WTC11 (cell line): ENCODE measurements at regions not wholly inside any gene's neighbourhood (a gene's known extent, or its start where the extent isn't known, plus 50 kb on each side); places are given as distances from the start of the nearest gene placed in this dataset.

ENCODE experiments used
- AFF4 ChIP-seq: sonication (generic); formaldehyde crosslinking; IDR thresholded peaks from 2 replicates; pipeline ENCODE4 v1.8.1; 2023; ENCODE audit warnings: mild to moderate bottlenecking, missing genetic modification reagents, borderline replicate concordance
- CTCF ChIP-seq: fragments of 200-600 bp; IDR thresholded peaks from 2 replicates; pipeline ENCODE4 v1.8.0; 2022; ENCODE audit warnings: antibody characterized with exemption
- NR2C2 ChIP-seq: sonication (generic); formaldehyde crosslinking; IDR thresholded peaks from 2 replicates; pipeline ENCODE4 v1.8.0; 2022; ENCODE audit warnings: mild to moderate bottlenecking, missing genetic modification reagents
- TEAD4 ChIP-seq: sonication (generic); formaldehyde crosslinking; IDR thresholded peaks from 2 replicates; pipeline ENCODE4 v1.8.0; 2022; ENCODE audit warnings: mild to moderate bottlenecking, missing genetic modification reagents
- USF1 ChIP-seq: sonication (generic); formaldehyde crosslinking; IDR thresholded peaks from 2 replicates; pipeline ENCODE4 v1.8.0; 2022; ENCODE audit warnings: mild to moderate bottlenecking, missing genetic modification reagents
- ZBTB21 ChIP-seq: sonication (generic); formaldehyde crosslinking; IDR thresholded peaks from 2 replicates; pipeline ENCODE4 v1.8.1; 2023; ENCODE audit warnings: mild to moderate bottlenecking, missing genetic modification reagents, borderline replicate concordance

- TF ChIP-seq ZBTB21 (CRISPR knock-in tag) (no peak), CTCF (no peak), NR2C2 (CRISPR knock-in tag) (no peak), TEAD4 (CRISPR knock-in tag) (no peak), AFF4 (no peak), USF1 (CRISPR knock-in tag) (no peak)
These were observed 149.8 kb upstream of the GBE1 start for GRCh38 chr3:81911221-81911620.
